Pancreas (tissue), 10 donors: ENCODE measurements at regions not wholly inside any gene's neighbourhood (a gene's known extent, or its start where the extent isn't known, plus 50 kb on each side); places are given as distances from the start of the nearest gene placed in this dataset.

ENCODE experiments used
- ATAC-seq, 4 donors: fragments of 200-7000 bp; cut with Tn5 transposase; one replicate each; pipeline versions ENCODE4 v1.8.0 to v1.9.1; 2020; ENCODE audit warnings: mild to moderate bottlenecking in 4 of 4, moderate library complexity in 4 of 4
- DNase-seq, 6 donors: peaks; one replicate each; pipeline ENCODE4 v3.0.0-alpha.2; 2020
- FAIRE-seq: peaks from 2 replicates; lab custom pipeline; 2012; peaks lifted over from hg19 to GRCh38; lab: Jason Lieb, UNC
- H3K27ac ChIP-seq, 4 donors: fragments of 200-600 bp; sonication (generic); 1 replicate in 3 of 4; 2 replicates in 1 of 4; pipeline versions ENCODE4 v1.5.0 to v1.8.0; 2020
- H3K27me3 ChIP-seq, 4 donors: fragments of 200-600 bp; one replicate each; pipeline ENCODE4 v1.8.0; 2021
- H3K36me3 ChIP-seq, 3 donors: fragments of 200-600 bp; sonication (generic) in 1 of 3; one replicate each; pipeline versions ENCODE4 v1.5.0 to v1.8.0; 2020 to 2021
- H3K4me1 ChIP-seq, 3 donors: fragments of 200-600 bp; one replicate each; pipeline ENCODE4 v1.8.0; 2021
- H3K4me3 ChIP-seq, 4 donors: fragments of 200-600 bp; sonication (generic) in 2 of 4; one replicate each; pipeline versions ENCODE4 v1.5.0 to v1.8.0; 2020 to 2021
- H3K9me3 ChIP-seq, 4 donors: fragments of 200-600 bp; one replicate each; pipeline ENCODE4 v1.8.0; 2021
- WGBS, 2 donors: extraction: QIAGEN DNeasy Blood & Tissue Kit; methylation state at CpG; one replicate each; pipeline ENCODE4 v1.1.7; 2013; 5-methylcytosine and 5-hydroxymethylcytosine counted together
- intact Hi-C, 3 donors: fragments of 100-400 bp; cut with DNase I; formaldehyde crosslinking; loops; one replicate each; pipeline versions ENCODE4 v1.11.1 to v1.14.2; 2022
- TF ChIP-seq, protein P1 (sequence below), 4 donors: fragments of 200-600 bp; sonication (generic) in 3 of 4; IDR thresholded peaks; one replicate each; pipeline versions ENCODE4 v1.5.0 to v1.8.0; 2021; ENCODE audit warnings: antibody characterized with exemption in 4 of 4
- donor health status: healthy with polysubstance abuse.
- donor health status: DM: no; HTN: no; CAD: no; lungs with moderate emphysema.
- donor health status: DM: no; HTN: no; CAD: no.
- donor health status: control.
- donor health status: control.
- donor health status: Bipolar disorder and iron deficiency.
- donor health status: DM: yes; HTN: yes; CAD: no.
- donor health status: DM: no; HTN: no; CAD: no.
- donor health status: DM: no; HTN: no; CAD: no.
- donor health status: DM: yes; HTN: yes; CAD: no.

GRCh38 chr12:126789963-126790362 lies 1477.0 kb upstream of the TMEM132C start:
- Histone ChIP-seq H3K36me3 (no peaks in the 10 kb centered on the region), H3K9me3 (no peaks in the 10 kb centered on the region), H3K4me1 (no peaks in the 10 kb centered on the region), H3K4me3 (no peak overlapping the region), H3K27me3 (no peaks in the 10 kb centered on the region), H3K27ac (no peak overlapping the region)
- FAIRE-seq (no peak), ATAC-seq (no peak), DNase-seq (no peak)
- WGBS, 2 donors: 73 to 78% methylated on average over 4 of the region's 4 CpGs
- intact Hi-C loops: no loop called here
- TF ChIP-seq, protein P1, sequence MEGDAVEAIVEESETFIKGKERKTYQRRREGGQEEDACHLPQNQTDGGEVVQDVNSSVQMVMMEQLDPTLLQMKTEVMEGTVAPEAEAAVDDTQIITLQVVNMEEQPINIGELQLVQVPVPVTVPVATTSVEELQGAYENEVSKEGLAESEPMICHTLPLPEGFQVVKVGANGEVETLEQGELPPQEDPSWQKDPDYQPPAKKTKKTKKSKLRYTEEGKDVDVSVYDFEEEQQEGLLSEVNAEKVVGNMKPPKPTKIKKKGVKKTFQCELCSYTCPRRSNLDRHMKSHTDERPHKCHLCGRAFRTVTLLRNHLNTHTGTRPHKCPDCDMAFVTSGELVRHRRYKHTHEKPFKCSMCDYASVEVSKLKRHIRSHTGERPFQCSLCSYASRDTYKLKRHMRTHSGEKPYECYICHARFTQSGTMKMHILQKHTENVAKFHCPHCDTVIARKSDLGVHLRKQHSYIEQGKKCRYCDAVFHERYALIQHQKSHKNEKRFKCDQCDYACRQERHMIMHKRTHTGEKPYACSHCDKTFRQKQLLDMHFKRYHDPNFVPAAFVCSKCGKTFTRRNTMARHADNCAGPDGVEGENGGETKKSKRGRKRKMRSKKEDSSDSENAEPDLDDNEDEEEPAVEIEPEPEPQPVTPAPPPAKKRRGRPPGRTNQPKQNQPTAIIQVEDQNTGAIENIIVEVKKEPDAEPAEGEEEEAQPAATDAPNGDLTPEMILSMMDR (IDR thresholded peaks at IDR 0.05): no peak

GRCh38 chr12:126791122-126791521 lies 1475.8 kb upstream of the TMEM132C start:
- TF ChIP-seq, protein P1 (IDR thresholded peaks at IDR 0.05): no peak
- H3K27me3 ChIP-seq: no peaks in the 10 kb centered on the region
- no peaks in the 10 kb centered on the region for H3K36me3 ChIP-seq
- DNase-seq (no peak), FAIRE-seq (no peak), ATAC-seq (no peak)
- intact Hi-C loops: no loop called here
- no peaks in the 10 kb centered on the region for H3K4me1 ChIP-seq
- no peak overlapping the region for H3K27ac ChIP-seq
- H3K9me3 ChIP-seq: no peaks in the 10 kb centered on the region
- H3K4me3 ChIP-seq: no peak overlapping the region
- 77 to 86% methylated on average over 8 of the region's 8 CpGs for WGBS, 2 donors

DNA sequence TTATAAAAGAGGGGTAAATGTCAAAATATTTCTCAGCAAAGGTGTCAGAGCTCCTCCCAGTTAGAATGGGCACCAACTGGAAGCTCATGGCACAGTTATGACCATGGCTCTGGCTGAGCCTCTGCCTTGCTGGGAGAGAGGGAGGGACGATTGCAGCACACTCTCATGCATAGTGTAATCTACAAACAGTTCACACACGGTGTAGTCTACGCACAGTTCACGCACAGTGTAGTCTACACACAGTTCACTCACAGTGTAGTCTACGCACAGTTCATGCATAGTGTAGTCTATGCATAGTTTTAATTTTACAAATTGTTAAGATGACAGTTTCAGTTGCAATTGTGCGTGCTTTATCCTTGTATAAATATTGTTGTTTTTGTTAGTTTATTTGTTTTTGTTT lies 1474.6 kb upstream of the TMEM132C start:
- intact Hi-C loops: no loop called here
- no peaks in the 10 kb centered on the region for H3K27me3 ChIP-seq
- ATAC-seq (no peak), FAIRE-seq (no peak), DNase-seq (no peak)
- H3K4me1 ChIP-seq: no peaks in the 10 kb centered on the region
- TF ChIP-seq, protein P1 (IDR thresholded peaks at IDR 0.05): no peak
- H3K4me3 ChIP-seq: no peak overlapping the region
- H3K36me3 ChIP-seq: no peaks in the 10 kb centered on the region
- WGBS, 2 donors: 78 to 81% methylated on average over 6 of the region's 6 CpGs
- H3K27ac ChIP-seq: no peak overlapping the region
- no peaks in the 10 kb centered on the region for H3K9me3 ChIP-seq

DNA sequence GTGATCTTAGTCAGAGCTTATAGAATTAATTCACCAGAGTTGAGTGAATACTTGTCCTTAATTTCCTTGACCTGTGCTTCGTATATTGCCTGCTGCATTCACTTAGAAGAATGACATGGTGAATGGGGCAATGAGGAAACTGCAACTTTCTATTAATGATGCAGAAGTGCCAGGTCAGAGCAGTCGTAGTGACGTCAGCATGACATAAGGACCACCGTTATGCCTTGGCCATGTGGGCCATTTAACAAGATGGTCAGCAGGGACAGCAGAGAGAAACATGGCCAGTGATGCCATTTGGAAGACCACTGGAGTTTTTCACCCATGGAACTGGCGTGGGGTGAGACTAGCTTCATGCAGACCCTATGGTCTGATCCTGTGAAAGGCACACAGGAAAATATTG lies 1469.4 kb upstream of the TMEM132C start:
- 66 to 79% methylated on average over 5 of the region's 5 CpGs for WGBS, 2 donors
- H3K27me3 ChIP-seq: no peaks in the 10 kb centered on the region
- no peak overlapping the region for H3K4me3 ChIP-seq
- intact Hi-C loops: no loop called here
- no peaks in the 10 kb centered on the region for H3K4me1 ChIP-seq
- no peak overlapping the region for H3K27ac ChIP-seq
- ATAC-seq (no peak), DNase-seq (no peak), FAIRE-seq (no peak)
- no peaks in the 10 kb centered on the region for H3K36me3 ChIP-seq
- TF ChIP-seq, protein P1 (IDR thresholded peaks at IDR 0.05): no peak
- no peaks in the 10 kb centered on the region for H3K9me3 ChIP-seq

DNA sequence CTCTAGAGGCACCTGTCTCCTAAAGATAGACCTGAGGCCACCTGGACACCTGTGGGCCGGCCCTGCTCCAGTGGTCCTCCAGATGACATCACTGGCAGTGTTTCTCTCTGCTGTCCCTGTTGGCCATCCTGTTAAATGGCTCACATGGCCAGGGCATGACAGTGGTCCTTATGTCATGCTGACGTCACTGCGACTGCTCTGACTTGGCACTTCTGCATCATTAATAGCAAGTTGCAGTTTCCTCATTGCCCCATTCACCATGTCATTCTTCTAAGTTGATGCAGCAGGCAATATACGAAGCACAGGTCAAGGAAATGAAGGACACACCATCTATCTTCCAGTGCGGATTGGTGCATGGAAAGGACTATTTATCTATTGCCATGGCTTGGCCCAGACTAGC lies 1468.5 kb upstream of the TMEM132C start:
- no peak for ATAC-seq
- TF ChIP-seq, protein P1 (IDR thresholded peaks at IDR 0.05): no peak
- no peak for DNase-seq
- intact Hi-C loops: no loop called here
- no peak for FAIRE-seq
- no peaks in the 10 kb centered on the region for H3K27me3 ChIP-seq
- no peaks in the 10 kb centered on the region for H3K9me3 ChIP-seq
- H3K4me1 ChIP-seq: no peaks in the 10 kb centered on the region
- WGBS, 2 donors: 71 to 83% methylated on average over 5 of the region's 5 CpGs
- no peaks in the 10 kb centered on the region for H3K36me3 ChIP-seq
- H3K27ac ChIP-seq: no peak overlapping the region
- no peak overlapping the region for H3K4me3 ChIP-seq
